ENCODE measurements at regions not wholly inside any gene's neighbourhood (a gene's known extent, or its start where the extent isn't known, plus 50 kb on each side); places are given as distances from the start of the nearest gene placed in this dataset.

GRCh38 chr9:10706788-10707187, 94.0 kb upstream of the PTPRD start:
- H3K4me1 ChIP-seq (ENCODE audit: control insufficient read depth, insufficient read depth, low read length) = no peaks in the 10 kb centered on the region
- no peak overlapping the region for H3K9ac ChIP-seq (ENCODE audit: low read length)
- H3K27me3 ChIP-seq (ENCODE audit: control insufficient read depth, insufficient read depth, low read length) = no peaks in the 10 kb centered on the region
- no peaks in the 10 kb centered on the region for H3K9me3 ChIP-seq (ENCODE audit: control insufficient read depth, insufficient read depth, low read depth, low read length)
- H3K27ac ChIP-seq (ENCODE audit: low read depth, low read length) = no peak overlapping the region
- H3K36me3 ChIP-seq (ENCODE audit: control insufficient read depth, insufficient read depth, low read length) = no peaks in the 10 kb centered on the region
- H3K4me3 ChIP-seq (ENCODE audit: low read depth, low read length) = no peak overlapping the region

- no peak overlapping the region for H3K27ac ChIP-seq (ENCODE audit: low read depth, low read length)
- no peaks in the 10 kb centered on the region for H3K27me3 ChIP-seq (ENCODE audit: control insufficient read depth, insufficient read depth, low read length)
- H3K9ac ChIP-seq (ENCODE audit: low read length) = no peak overlapping the region
- H3K4me3 ChIP-seq (ENCODE audit: low read depth, low read length) = no peak overlapping the region
- H3K9me3 ChIP-seq (ENCODE audit: control insufficient read depth, insufficient read depth, low read depth, low read length) = no peaks in the 10 kb centered on the region
- H3K36me3 ChIP-seq (ENCODE audit: control insufficient read depth, insufficient read depth, low read length) = no peaks in the 10 kb centered on the region
- no peaks in the 10 kb centered on the region for H3K4me1 ChIP-seq (ENCODE audit: control insufficient read depth, insufficient read depth, low read length)
These were observed 108.5 kb upstream of the PTPRD start for GRCh38 chr9:10721301-10721700.

- no peak overlapping the region for H3K27ac ChIP-seq (ENCODE audit: low read depth, low read length)
- no peaks in the 10 kb centered on the region for H3K9me3 ChIP-seq (ENCODE audit: control insufficient read depth, insufficient read depth, low read depth, low read length)
- H3K9ac ChIP-seq (ENCODE audit: low read length) = no peak overlapping the region
- H3K4me3 ChIP-seq (ENCODE audit: low read depth, low read length) = no peak overlapping the region
- no peaks in the 10 kb centered on the region for H3K36me3 ChIP-seq (ENCODE audit: control insufficient read depth, insufficient read depth, low read length)
- H3K27me3 ChIP-seq (ENCODE audit: control insufficient read depth, insufficient read depth, low read length) = no peaks in the 10 kb centered on the region
- H3K4me1 ChIP-seq (ENCODE audit: control insufficient read depth, insufficient read depth, low read length) = 0 out of 2 replicates have a peak, but pooled peaks cover 4% of the 10 kb centered on the region
These were observed 116.4 kb upstream of the PTPRD start for GRCh38 chr9:10729213-10729612.

GRCh38 chr9:10744669-10745068, 131.9 kb upstream of the PTPRD start:
- Histone ChIP-seq H3K36me3 (ENCODE audit: control insufficient read depth, insufficient read depth, low read length) (no peaks in the 10 kb centered on the region), H3K4me3 (ENCODE audit: low read depth, low read length) (no peak overlapping the region), H3K9me3 (ENCODE audit: control insufficient read depth, insufficient read depth, low read depth, low read length) (no peaks in the 10 kb centered on the region), H3K9ac (ENCODE audit: low read length) (no peak overlapping the region), H3K4me1 (ENCODE audit: control insufficient read depth, insufficient read depth, low read length) (no peaks in the 10 kb centered on the region), H3K27me3 (ENCODE audit: control insufficient read depth, insufficient read depth, low read length) (no peaks in the 10 kb centered on the region), H3K27ac (ENCODE audit: low read depth, low read length) (no peak overlapping the region)

GRCh38 chr9:10753474-10753873, 140.7 kb upstream of the PTPRD start:
- H3K27ac ChIP-seq (ENCODE audit: low read depth, low read length) = no peak overlapping the region
- H3K4me3 ChIP-seq (ENCODE audit: low read depth, low read length) = no peak overlapping the region
- H3K4me1 ChIP-seq (ENCODE audit: control insufficient read depth, insufficient read depth, low read length) = no peaks in the 10 kb centered on the region
- H3K9ac ChIP-seq (ENCODE audit: low read length) = no peak overlapping the region
- H3K27me3 ChIP-seq (ENCODE audit: control insufficient read depth, insufficient read depth, low read length) = no peaks in the 10 kb centered on the region
- no peaks in the 10 kb centered on the region for H3K36me3 ChIP-seq (ENCODE audit: control insufficient read depth, insufficient read depth, low read length)
- H3K9me3 ChIP-seq (ENCODE audit: control insufficient read depth, insufficient read depth, low read depth, low read length) = 0 out of 2 replicates have a peak, but pooled peaks cover 3% of the 10 kb centered on the region

GRCh38 chr9:10764481-10764880, 151.7 kb upstream of the PTPRD start:
- Histone ChIP-seq H3K4me1 (ENCODE audit: control insufficient read depth, insufficient read depth, low read length) (no peaks in the 10 kb centered on the region), H3K27me3 (ENCODE audit: control insufficient read depth, insufficient read depth, low read length) (no peaks in the 10 kb centered on the region), H3K36me3 (ENCODE audit: control insufficient read depth, insufficient read depth, low read length) (no peaks in the 10 kb centered on the region), H3K4me3 (ENCODE audit: low read depth, low read length) (no peak overlapping the region), H3K9ac (ENCODE audit: low read length) (no peak overlapping the region), H3K27ac (ENCODE audit: low read depth, low read length) (no peak overlapping the region), H3K9me3 (ENCODE audit: control insufficient read depth, insufficient read depth, low read depth, low read length) (no peaks in the 10 kb centered on the region)

- Histone ChIP-seq H3K36me3 (ENCODE audit: control insufficient read depth, insufficient read depth, low read length) (no peaks in the 10 kb centered on the region), H3K4me3 (ENCODE audit: low read depth, low read length) (no peak overlapping the region), H3K27me3 (ENCODE audit: control insufficient read depth, insufficient read depth, low read length) (no peaks in the 10 kb centered on the region), H3K4me1 (ENCODE audit: control insufficient read depth, insufficient read depth, low read length) (no peaks in the 10 kb centered on the region), H3K27ac (ENCODE audit: low read depth, low read length) (no peak overlapping the region), H3K9me3 (ENCODE audit: control insufficient read depth, insufficient read depth, low read depth, low read length) (peaks cover 2% of the 10 kb centered on the region; the same call in 1 of the 2 replicates), H3K9ac (ENCODE audit: low read length) (no peak overlapping the region)
These were observed 160.3 kb upstream of the PTPRD start for GRCh38 chr9:10773136-10773535.

GRCh38 chr9:10774051-10774450, 161.2 kb upstream of the PTPRD start:
- Histone ChIP-seq H3K9ac (ENCODE audit: low read length) (no peak overlapping the region), H3K4me1 (ENCODE audit: control insufficient read depth, insufficient read depth, low read length) (no peaks in the 10 kb centered on the region), H3K36me3 (ENCODE audit: control insufficient read depth, insufficient read depth, low read length) (no peaks in the 10 kb centered on the region), H3K27ac (ENCODE audit: low read depth, low read length) (no peak overlapping the region), H3K9me3 (ENCODE audit: control insufficient read depth, insufficient read depth, low read depth, low read length) (peaks cover 6% of the 10 kb centered on the region; the same call in 1 of the 2 replicates), H3K4me3 (ENCODE audit: low read depth, low read length) (no peak overlapping the region), H3K27me3 (ENCODE audit: control insufficient read depth, insufficient read depth, low read length) (no peaks in the 10 kb centered on the region)

GRCh38 chr9:10785255-10785654, 172.5 kb upstream of the PTPRD start:
- no peaks in the 10 kb centered on the region for H3K36me3 ChIP-seq (ENCODE audit: control insufficient read depth, insufficient read depth, low read length)
- no peaks in the 10 kb centered on the region for H3K27me3 ChIP-seq (ENCODE audit: control insufficient read depth, insufficient read depth, low read length)
- H3K9ac ChIP-seq (ENCODE audit: low read length) = no peak overlapping the region
- H3K27ac ChIP-seq (ENCODE audit: low read depth, low read length) = no peak overlapping the region
- H3K4me1 ChIP-seq (ENCODE audit: control insufficient read depth, insufficient read depth, low read length) = no peaks in the 10 kb centered on the region
- H3K4me3 ChIP-seq (ENCODE audit: low read depth, low read length) = no peak overlapping the region
- no peaks in the 10 kb centered on the region for H3K9me3 ChIP-seq (ENCODE audit: control insufficient read depth, insufficient read depth, low read depth, low read length)

GRCh38 chr9:10793306-10793705, 180.5 kb upstream of the PTPRD start:
- Histone ChIP-seq H3K4me1 (ENCODE audit: control insufficient read depth, insufficient read depth, low read length) (no peaks in the 10 kb centered on the region), H3K9me3 (ENCODE audit: control insufficient read depth, insufficient read depth, low read depth, low read length) (no peaks in the 10 kb centered on the region), H3K36me3 (ENCODE audit: control insufficient read depth, insufficient read depth, low read length) (no peaks in the 10 kb centered on the region), H3K27me3 (ENCODE audit: control insufficient read depth, insufficient read depth, low read length) (no peaks in the 10 kb centered on the region), H3K9ac (ENCODE audit: low read length) (no peak overlapping the region), H3K27ac (ENCODE audit: low read depth, low read length) (no peak overlapping the region), H3K4me3 (ENCODE audit: low read depth, low read length) (no peak overlapping the region)

- Histone ChIP-seq H3K4me3 (ENCODE audit: low read depth, low read length) (no peak overlapping the region), H3K27ac (ENCODE audit: low read depth, low read length) (no peak overlapping the region), H3K9me3 (ENCODE audit: control insufficient read depth, insufficient read depth, low read depth, low read length) (no peaks in the 10 kb centered on the region), H3K4me1 (ENCODE audit: control insufficient read depth, insufficient read depth, low read length) (no peaks in the 10 kb centered on the region; the same call in 1 of the 2 replicates), H3K27me3 (ENCODE audit: control insufficient read depth, insufficient read depth, low read length) (no peaks in the 10 kb centered on the region), H3K9ac (ENCODE audit: low read length) (no peak overlapping the region), H3K36me3 (ENCODE audit: control insufficient read depth, insufficient read depth, low read length) (no peaks in the 10 kb centered on the region)
These were observed 191.7 kb upstream of the PTPRD start for GRCh38 chr9:10804486-10804885.

- no peaks in the 10 kb centered on the region for H3K36me3 ChIP-seq (ENCODE audit: control insufficient read depth, insufficient read depth, low read length)
- H3K27me3 ChIP-seq (ENCODE audit: control insufficient read depth, insufficient read depth, low read length) = no peaks in the 10 kb centered on the region
- no peaks in the 10 kb centered on the region; the same call in 1 of the 2 replicates for H3K4me1 ChIP-seq (ENCODE audit: control insufficient read depth, insufficient read depth, low read length)
- H3K4me3 ChIP-seq (ENCODE audit: low read depth, low read length) = no peak overlapping the region
- H3K9ac ChIP-seq (ENCODE audit: low read length) = no peak overlapping the region
- H3K27ac ChIP-seq (ENCODE audit: low read depth, low read length) = no peak overlapping the region
- H3K9me3 ChIP-seq (ENCODE audit: control insufficient read depth, insufficient read depth, low read depth, low read length) = no peaks in the 10 kb centered on the region
These were observed 194.1 kb upstream of the PTPRD start for GRCh38 chr9:10806868-10807267.
